Activated CD4-positive, CD25-positive, alpha-beta regulatory T cell treated with anti-CD3 and anti-CD28 coated beads, Interleukin-2, amount 50 U/mL, for 24 hours (primary cell): ENCODE measurements at regions not wholly inside any gene's neighbourhood (a gene's known extent, or its start where the extent isn't known, plus 50 kb on each side); places are given as distances from the start of the nearest gene placed in this dataset.
"Not testable (repeated sequence)": the region's sequence is repeated elsewhere in the genome, so short reads cannot be mapped to it uniquely, and the experiment has no call there.

Source experiments
- ATAC-seq, 2 donors: fragments of 150-1000 bp; cut with Tn5 transposase; one replicate each; pipeline ENCODE4 v1.10.0; 2021; ENCODE audit warnings: mild to moderate bottlenecking in 1 of 2, moderate library complexity in 1 of 2

- ATAC-seq: no peak
Observed at GRCh38 chr10:33035411-33035810, 77.4 kb upstream of the ITGB1 start.

DNA sequence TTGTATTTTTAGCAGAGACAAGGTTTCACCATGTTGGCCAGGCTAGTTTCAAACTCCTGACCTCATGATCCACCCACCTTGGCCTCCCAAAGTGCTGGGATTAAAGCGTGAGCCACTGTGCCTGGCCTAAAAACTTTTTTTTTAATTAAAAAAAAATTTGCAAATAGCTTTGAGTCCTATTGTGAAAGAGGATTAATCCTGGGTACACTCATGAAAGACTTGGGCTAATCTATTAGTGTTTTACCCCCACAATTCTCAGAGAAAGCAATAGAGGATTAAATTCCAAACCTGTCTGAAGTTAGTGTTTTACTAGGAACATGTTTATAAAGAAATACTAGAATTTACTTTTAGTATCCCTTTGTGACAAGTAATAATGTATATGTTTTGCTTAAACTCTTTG is 76.9 kb upstream of the ITGB1 start:
- no peak for ATAC-seq

GRCh38 chr10:33032654-33033151 is 74.7 kb upstream of the ITGB1 start:
- ATAC-seq: peak; percentile 48 to 79

- no peak for ATAC-seq
Observed at GRCh38 chr10:33031815-33032653, 74.0 kb upstream of the ITGB1 start.

DNA sequence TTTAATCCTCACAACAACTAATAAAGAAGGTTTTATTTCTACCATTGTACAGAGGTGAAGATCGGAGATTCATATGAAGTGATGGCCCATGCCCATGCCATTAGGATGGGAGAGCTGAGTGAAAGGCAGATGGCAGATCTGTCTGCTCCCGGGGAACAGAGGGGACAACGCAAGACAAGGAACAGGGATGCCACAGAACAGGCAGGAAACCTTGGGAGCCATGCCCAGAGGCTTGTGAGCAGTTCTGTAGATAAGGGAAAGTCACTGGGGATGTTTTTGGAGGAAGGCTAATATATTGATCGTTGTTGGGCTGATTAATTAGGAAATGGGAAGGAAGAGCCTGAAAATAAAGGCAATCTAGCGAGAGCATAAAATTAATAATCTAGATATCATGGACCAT is 73.1 kb upstream of the ITGB1 start:
- ATAC-seq: no peak

GRCh38 chr10:33028515-33028914 is 70.5 kb upstream of the ITGB1 start:
- ATAC-seq: peak in 1 of 2 donors; percentile 41

DNA sequence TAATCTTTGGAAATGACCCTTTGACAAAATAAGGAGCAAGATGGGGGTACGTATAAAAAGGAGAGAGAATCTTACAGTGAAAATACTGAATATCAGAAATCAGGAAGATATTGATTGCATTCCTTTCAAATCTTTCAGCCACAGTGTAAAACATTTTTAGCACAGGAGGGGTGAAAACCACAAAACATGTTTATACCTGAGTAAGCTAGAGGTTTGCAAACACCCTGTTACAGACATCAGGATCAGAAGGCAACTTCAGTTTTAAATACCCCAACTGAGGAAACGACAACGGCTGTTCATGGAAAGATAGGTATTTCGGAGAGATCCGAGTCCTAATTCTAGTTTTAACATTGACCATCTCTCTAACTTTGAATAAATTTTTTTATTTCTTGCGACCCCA is 69.1 kb upstream of the ITGB1 start:
- ATAC-seq: no peak

DNA sequence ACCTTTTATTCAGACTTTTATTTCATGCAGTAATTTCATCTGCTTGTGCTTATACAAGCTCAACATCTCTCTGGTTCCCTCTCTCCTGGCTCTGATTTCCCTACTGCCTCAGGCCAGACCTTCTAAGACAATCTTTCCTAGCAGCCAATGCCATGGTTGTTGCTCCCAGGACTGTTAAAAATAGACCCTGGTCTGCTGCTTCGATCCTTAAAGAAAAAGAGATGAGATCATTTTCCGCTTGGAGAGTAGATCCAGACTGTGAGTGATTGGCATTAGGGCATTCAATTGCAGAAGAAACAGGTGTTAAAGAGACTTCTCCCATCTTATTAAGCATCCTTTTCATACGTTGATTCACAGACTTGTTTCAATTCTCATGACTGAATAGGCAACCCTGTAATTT is 68.4 kb upstream of the ITGB1 start:
- ATAC-seq: no peak

- no peak for ATAC-seq
Observed at GRCh38 chr10:33025910-33026309, 67.9 kb upstream of the ITGB1 start.

DNA sequence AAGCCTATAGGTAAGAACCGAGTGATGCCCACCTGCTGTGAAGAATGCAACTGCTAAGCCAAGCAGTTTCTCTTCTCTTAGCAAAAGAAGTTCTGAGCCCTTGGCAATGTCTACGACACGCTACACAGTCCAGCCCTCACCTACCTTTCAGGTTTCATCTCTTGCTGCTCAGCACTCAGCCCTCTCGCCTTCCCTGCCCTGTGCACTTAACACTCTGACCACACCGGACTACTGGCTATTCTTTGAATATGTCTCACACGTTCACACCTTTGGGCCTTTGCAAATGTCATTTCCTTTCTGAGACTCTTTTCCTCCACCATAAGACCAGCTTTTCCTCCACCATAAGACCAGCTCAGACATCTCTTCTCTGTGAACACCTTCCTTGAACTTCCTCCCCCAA is 67.0 kb upstream of the ITGB1 start:
- ATAC-seq: no peak

GRCh38 chr10:33022691-33023090 is 64.7 kb upstream of the ITGB1 start:
- ATAC-seq: no peak

- no peak for ATAC-seq
Observed at GRCh38 chr10:33022090-33022489, 64.1 kb upstream of the ITGB1 start.

GRCh38 chr10:33016988-33017387 is 59.0 kb upstream of the ITGB1 start:
- ATAC-seq: no peak

- ATAC-seq: no peak
Observed at GRCh38 chr10:33015761-33016547, 57.9 kb upstream of the ITGB1 start.

- ATAC-seq: not testable (repeated sequence)
Observed at GRCh38 chr10:33013331-33013730, 55.3 kb upstream of the ITGB1 start.

GRCh38 chr10:33012306-33012705 is 54.3 kb upstream of the ITGB1 start:
- ATAC-seq: no peak

DNA sequence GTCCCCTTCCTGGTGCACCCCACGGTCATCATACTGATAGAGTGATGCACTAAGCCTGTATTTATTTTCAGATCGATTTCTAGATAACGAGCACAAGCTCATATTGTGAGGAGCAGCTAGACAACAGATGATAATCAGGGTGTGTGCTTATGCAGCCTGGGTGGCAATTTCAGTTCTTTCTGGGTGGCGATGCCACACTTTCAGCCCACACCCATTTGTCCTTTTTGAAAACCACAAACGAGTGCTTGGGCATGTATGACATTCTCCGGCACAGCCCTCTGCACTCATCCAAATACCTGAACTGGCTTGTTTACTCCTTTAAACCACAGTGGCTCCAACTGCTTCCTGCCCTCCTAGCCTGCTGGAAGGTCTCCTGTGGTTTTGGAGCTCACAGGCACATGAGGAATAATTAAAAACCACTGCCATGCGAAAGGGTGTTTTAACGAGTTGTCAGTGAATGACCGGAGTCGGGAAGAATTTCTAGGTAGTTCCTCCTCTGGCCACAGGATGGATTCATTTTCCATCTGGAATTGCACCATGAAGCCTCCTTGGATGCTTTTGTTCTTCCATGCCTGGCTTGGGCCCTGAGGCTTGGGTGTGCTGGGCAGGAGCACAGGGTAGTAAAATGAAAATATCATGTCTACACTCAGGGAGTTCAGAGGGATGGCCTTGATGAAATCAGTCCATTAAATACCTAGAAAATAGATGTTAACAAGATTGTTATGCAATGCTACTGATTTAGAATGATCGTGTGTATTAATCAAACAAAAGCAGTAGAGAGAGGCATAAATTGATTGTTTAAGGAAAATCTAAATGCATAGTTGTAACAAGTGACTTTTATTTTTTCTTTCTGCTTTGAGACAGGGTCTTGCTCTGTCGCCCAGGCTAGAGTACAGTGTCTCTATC is 52.4 kb upstream of the ITGB1 start:
- ATAC-seq: peak in 1 of 2 donors; percentile 18

DNA sequence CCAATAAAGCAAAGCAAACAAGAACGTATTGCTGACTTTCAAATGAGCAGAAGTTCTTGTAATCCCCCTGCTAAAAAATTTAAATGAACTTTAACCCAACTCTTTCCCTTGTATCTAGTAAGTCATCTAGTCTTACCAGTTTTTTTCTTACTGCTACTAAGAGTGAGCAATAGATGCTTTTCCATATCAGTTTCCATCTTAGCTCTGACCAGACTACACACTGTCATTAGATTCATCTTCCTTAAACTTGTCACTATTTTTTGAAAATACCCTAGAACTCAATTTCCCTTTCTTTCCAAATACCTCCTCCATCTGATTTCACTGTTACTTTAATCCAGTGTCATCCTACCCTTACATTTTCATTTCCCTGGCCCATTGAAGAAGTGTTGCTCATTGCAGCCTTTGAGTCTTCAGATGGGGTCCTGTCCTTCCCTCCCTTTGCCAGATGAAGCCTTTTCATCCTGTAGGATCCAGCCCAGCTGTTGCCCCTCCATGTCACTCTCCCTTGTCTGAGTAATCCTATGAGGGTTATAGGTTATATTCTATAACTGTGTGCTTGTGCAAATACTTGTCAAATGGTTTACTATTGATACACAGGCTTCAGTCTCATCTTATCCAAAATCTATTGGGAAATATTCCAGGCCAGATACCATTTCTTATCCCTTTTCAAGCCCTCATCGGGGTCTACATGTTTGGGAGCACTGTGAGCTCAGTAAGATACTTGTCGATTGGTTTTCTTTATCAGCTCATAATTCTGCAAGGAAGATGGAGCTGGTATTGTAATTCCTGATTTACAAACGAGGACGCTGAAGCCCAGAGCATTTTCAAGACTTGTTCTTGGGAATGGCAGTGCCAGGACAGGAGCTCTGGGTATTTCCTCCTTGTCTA is 51.5 kb upstream of the ITGB1 start:
- peak; percentile 47 to 55 for ATAC-seq

DNA sequence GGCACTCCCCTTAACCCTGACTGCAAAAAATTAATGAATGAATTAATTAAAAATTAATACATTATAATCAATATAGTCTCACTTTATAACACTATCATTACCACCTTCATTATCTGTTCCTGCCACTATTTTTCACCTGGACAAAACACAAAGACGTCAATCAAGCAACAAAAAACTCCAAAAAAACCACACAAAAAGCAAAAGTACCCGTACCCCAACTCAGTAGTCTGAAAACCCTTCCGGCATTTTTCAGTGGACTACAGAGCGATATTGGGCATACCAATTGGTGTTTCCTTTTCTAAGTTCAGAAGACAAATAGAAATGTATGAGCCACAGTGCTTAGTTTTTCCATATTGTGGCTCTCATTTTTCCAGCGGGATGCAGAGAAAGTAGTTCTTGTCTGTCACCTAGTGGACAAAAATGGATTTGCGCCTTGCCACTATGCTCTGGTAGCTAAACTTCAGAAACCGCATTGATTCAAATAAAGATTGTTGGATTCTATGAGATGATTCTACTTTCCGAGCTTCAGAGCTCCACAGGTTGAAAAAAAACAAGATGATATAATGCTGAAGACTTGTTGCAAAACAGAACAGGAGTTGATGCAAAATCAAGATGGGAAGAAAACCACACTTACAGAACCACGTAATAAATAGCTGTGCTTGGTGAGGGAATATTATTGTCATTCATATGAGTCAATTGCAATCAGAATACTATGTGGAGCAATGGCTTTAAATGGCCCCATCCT is 50.6 kb upstream of the ITGB1 start:
- peak; percentile 63 to 65 for ATAC-seq

DNA sequence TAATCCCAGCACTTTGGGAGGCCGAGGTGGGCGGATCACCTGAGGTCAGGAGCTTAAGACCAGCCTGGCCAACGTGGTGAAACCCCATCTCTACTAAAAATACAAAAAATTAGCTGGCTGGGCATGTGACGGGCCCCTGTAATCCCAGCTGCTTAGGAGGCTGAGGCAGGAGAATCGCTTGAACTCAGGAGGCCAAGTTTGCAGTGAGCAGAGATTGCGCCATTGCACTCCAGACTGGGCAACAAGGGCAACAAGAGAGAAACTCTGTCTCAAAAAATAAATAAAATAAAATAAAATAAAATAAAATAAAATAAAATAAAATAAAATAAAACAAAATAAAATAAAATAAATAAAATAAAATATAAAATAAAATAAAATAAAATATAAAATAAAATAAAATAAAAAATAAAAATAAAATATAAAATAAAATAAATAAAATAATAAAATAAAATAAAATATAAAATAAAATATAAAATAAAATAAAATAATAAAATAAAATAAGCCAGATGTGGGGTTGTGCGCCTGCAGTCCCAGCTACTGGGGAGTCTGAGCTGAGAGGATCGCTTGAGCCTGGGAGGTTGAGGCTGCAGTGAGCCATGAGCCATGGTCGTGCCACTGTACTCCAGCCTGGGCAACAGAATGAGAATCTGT is 49.8 kb upstream of the ITGB1 start:
- ATAC-seq: not testable (repeated sequence)
